Fibroblast of skin of right biceps (primary cell): ENCODE measurements at regions not wholly inside any gene's neighbourhood (a gene's known extent, or its start where the extent isn't known, plus 50 kb on each side); places are given as distances from the start of the nearest gene placed in this dataset.
A peak's percentile ranks its signal among the peaks of the same experiment; 100 is the strongest.

Experiments
- DNase-seq: peaks from one replicate; pipeline ENCODE4 v3.0.0-alpha.2; 2013

DNA sequence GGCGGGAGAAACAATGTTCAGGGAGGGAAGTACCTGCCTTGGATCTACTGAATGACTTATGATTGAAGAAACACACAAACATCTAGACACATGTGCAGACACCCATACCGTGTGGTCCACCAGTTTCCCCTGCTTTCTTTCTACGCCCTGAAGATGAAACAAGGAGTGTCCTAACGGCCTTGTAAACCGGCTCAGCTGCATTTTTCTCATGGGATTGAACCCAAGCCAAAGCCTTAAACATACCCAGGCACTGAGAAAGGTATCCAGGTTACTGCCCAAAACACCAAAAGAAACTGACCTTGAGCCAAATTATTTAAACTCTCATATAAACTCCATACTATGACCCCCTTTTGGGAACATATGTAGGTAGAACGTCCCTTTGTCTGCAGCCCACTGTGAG, 630.0 kb upstream of the RGS18 start:
- DNase-seq, result no peak

DNA sequence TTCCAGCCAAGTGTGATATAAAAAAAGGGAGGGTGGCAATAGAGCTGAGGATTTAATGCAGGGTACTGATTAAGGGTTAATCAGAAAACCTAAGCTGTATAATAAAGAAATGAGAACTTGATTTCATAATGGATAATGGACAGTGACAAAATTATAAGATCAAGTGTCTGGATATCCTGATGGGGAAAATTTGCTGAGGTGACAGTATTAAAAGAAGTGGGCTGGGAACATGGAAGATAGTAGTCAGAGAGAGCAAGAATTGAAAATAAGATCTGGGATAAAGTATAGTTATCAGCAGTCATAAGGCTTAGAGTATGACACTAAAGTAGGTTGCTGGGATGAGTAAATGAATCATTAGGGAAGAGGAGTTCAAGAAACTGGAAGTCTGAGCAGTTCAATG, 627.3 kb upstream of the RGS18 start:
- no peak for DNase-seq

DNA sequence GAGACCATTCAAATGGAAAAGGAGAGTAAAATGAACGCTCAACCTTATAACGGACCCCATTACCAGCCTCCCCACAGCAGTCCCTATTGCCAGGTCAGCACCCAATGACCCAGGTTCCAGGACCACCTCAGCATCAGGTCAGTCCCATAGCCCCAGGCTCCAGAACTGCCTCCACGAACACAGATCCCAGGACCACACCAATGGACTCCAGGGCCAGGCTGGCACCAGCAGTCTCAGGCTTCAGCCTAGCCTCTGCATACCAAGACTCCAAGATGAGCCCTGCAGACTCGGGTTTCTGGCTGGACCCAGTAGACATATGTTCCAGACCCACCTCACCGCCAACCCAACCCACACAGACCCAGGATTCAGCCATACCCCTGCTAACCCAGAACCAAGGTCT, 625.0 kb upstream of the RGS18 start:
- no peak for DNase-seq

DNA sequence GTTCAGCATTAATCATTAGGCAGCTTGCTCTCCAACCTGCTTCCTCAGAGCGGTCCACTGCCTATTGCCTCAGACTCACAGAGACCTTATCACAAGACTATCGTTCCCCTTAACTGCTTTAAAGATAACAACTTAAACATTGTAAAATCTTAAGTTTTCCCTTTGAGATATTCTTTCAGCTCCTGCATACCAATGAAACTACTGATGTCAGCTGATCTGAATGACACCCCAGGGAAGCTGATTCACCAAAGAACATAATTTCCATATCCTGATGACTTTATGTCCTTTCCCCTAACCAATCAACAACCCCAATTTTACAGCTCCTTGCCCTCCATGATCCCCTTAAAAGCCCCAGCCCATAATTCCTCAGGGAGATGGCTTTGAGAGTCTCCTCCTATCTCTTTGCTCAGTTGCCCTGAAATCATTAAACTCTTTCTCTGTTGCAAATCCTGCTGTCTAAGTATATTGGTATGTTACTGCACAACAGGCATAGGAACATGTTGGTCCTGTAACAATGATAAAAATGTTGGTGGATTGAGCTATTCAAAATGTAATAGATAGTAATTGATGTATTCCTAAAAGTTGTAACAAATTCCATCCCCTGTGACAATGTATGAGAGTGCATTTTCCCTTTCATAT, 621.4 kb upstream of the RGS18 start:
- no peak for DNase-seq

DNA sequence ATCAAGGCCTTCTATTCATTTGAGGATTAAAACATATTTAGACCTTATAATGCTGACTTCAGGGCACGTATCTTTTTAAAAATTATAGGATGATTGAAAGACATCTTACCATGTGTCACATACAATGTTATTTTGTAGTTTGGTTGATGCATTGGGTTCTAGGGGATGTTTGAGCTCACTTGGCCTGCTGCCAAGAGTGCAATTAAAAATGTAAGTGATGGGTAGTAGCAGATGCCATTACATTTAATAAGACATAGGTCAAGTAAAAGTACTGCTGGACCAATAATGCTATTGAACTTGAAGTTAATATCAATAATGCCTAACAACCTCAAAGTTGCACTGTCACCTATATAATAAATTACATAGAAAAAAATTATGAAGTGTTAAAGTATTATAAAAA, 616.5 kb upstream of the RGS18 start:
- no peak for DNase-seq

DNA sequence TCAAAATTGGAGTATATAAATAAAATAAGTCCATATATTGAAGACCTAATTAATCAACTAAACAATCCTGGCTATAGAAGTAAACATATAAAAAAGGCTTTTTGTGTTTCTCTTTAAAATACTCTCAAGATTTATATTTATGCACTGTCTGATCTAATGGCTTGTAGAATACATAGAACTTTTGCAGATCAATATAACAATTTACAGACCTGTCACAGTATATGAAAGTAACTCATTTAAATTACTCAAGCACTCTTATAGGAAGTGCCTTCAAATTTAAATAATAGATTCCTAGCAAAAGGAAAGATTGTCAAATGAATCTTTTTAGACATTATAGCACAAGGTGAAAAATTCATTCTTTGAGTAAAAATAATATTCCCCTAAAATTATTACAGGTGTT, 615.8 kb upstream of the RGS18 start:
- no peak for DNase-seq

DNA sequence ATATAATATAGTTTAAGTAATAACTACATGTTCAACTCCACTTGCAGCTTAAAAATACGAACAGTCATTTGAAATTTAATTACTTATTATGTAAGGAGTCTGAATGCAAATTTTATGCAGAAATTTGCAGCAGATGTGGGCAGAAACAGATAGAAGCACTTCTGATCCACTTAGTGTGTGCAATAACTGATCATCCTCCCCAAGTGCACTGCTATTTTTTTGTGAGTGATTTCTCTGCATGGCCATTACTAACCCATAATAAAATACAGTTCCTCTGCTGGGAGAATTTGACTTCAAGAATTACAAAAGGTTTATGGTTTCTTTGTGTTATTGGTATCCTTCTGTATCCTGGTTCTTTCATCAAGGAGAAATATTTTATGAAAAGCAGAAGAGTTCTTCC, 611.5 kb upstream of the RGS18 start:
- no peak for DNase-seq

DNA sequence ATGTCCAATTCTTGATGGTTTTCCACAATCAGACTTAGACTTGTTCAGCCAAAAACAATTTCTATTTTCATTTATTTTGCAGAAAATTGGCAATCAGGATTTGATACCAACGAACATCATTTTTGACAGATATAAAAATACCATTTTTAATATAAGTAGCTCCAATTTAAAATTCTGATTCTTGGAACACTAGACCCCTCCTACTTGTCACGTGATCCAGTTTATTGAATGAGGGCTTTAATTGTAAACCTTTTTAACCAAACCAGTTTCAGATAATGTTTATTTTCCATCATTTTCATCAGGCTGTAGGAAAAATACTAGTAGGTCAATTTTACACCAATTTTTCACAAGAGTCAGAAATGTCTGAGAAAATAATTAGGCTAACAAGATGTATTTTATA, 607.2 kb upstream of the RGS18 start:
- DNase-seq, result no peak

DNA sequence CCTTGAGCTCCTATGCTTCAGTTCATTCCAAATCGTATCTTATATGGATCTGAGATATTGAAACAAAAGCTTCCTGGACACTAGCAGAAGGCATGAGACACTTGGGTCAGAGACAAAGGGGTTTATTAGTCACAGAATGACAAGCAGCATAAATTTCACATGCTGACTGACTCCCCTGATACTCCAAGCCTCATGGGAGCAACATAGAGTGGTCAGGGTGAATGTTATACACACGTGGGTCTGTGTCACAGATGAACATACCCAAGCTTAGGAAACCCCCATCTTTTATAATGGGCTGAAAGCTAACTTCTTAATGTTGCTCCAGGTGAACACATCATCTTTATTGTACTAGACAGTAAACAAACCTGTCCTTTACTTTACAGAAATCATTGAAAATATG, 599.9 kb upstream of the RGS18 start:
- no peak for DNase-seq

DNA sequence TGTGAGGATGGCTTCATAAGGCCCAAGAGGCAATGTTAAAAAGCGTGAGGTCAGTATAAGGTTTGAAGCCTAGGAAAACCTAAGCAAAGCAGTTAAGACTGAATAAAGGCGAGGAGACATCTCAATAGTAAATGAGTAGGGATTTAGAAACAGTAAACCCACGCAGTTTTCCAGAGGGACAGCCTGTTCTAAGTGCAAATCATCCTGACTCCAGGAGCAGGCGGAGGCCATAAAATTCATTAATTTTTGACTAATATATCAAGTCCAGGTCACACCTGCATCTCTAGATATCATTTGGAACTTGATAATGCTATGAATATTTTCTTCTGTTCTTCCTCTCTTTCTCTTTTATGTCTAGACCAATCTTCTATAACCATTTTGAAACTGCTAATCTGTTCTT, 597.0 kb upstream of the RGS18 start:
- no peak for DNase-seq

DNA sequence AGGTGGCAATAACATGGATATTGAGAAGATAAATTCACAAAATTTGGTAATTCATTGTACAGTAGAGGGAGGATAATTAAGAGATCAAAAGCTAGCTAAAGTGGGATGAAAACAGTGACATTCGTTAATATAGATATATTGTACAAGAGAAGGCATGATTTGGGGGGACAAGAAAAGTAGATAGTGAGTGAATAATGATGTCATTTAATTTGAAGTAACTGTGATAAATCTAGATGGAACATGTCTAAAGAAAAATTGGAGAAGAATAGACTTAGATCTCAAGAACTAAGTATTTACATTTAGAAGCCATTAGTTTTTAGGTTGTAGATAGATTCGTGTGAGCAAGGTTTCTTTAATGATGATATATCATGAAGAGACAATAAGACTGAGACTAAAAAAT, 594.0 kb upstream of the RGS18 start:
- no peak for DNase-seq

DNA sequence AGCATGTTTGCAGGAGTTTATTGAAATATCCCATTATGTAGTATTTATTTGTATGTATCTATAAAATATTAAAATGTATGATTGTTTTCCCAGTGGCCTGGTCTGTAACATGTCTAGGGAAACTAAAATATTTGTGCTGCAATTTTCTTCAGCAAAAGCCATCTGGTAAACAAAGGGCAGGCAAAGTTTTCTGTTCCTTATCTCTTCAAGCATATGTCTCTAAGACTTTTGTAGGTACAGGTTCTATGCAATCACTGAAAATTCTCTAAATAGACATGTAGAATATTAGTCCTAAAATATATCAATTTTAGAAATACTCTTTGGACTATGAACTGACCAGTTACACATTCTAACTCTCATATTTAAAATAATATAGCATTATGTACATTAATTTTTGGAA, 585.8 kb upstream of the RGS18 start:
- DNase-seq, result no peak

DNA sequence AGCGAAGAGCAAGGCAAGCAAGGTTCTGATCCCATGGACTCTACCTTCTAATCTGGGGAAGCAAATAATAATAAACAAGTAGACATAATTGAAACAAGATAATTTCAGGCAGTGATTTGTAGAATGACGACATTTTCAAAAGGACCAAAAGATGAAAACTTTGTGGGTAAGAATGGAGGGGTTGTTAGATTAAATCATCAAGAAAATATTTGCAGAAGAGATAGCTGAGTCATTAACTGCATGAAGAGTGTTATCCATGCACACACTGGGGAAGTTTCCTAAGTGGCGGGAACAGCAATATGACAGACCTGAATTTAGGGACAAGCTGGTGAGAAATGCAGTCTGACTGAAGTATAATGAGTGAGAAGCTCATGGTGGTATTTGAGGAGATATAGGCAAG, 583.1 kb upstream of the RGS18 start:
- DNase-seq, result peak; percentile 43

DNA sequence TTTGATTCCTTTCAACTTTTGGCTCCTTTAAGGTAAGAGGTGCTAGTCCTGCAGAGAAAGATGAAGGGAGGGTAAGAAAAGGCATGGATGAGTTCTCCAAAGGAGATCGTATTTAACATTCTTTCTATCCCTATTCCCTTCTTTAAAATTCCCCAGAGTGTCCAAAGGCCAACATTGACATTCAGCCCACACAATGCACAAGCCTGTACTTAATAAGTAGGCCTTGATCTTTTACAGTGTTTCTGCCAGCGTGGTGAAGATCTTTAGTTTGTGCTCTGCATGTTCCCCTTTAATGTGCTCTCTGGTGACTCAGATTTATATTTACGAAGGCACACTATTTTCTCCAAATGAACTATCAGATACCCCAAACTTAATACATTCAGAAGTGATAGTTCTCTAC, 582.5 kb upstream of the RGS18 start:
- no peak for DNase-seq

DNA sequence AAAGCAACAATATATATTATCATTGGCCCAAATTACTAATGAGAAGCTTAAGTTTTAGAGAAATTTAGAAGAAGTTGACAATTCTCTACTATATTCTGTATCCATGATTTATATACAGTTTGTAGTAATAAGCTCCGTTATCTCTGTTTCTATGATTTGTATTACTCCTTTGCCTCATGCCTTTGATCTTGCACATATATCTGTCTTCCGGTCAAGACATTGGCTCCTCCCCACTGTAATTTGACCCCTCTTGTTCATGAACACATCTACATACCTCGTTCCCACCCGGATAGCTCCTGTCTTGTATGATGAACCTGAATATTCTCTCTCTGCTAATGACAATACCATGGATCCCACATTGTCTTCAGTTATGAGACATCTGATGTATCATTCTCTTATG, 581.0 kb upstream of the RGS18 start:
- no peak for DNase-seq

DNA sequence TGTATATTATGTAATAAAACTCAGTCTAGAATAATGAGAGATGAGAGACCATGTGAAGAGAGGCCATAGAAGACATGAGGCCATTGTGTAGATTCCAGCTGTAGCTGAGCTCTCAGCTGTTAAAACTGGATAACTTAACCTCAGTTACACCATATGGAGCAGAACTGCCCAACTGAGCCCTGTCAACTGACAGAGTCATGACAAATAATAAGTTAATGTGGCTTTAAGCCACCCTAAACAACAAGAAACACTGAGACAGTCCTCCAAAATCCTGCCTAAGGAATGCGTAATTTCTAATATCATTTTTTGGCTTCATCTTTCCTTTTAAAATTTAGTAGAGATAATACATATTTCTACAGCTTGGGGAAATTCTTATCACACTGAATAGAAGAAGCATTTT, 580.0 kb upstream of the RGS18 start:
- DNase-seq, result no peak

DNA sequence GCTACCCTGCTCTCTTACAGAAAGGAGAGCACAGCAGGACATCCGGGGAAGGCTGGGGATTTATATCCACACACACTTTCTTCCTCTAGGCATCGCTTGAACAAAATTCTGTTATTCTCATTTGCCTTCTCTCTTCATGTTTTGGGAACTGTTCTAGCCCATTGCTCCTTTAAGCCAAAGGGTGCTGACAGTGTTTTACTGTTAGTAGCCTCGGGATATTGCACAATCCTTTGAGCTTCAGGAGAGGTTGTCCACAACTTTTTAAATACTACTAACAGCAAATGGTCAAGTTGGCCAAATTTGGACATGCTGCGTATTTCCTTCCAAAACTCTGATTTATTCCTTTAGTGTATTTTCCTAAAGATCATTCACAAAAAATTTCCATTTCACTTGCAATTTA, 579.2 kb upstream of the RGS18 start:
- DNase-seq, result no peak

DNA sequence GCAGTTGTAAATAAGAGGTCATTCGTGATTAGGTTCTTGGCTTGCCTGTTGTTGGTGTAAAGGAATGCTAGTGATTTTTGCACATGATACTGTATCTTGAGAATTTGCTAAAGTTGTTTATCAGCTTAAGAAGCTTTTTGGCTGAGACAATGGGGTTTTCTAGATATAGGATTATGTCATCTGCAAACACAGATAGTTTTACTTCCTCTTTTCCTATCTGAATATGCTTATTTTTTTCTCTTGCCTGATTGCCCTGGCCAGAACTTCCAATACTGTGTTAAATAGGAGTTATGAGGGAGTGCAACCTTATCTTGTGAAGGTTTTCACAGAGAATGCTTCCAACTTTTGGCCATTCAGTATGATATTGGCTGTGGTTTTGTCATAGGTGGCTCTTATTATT, 576.1 kb upstream of the RGS18 start:
- no peak for DNase-seq

DNA sequence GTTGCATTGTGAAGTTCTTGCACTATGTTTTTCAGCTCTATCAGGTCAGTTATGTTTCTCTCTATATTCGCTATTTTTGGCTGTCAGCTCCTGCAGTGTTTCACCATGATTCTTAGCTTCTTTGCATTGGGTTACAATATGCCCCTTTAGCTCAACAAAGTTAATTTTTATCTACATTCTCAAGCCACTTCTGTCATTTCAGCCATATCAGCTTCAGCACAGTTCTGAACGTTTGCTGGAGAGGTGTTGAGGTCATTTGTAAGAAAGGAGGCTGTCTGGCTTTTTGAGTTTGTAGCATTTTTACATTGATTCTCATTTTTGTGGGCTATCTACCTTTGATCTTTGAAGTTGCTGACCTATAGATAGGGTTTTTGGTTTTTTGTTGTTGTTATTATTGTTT, 573.2 kb upstream of the RGS18 start:
- DNase-seq, result no peak

DNA sequence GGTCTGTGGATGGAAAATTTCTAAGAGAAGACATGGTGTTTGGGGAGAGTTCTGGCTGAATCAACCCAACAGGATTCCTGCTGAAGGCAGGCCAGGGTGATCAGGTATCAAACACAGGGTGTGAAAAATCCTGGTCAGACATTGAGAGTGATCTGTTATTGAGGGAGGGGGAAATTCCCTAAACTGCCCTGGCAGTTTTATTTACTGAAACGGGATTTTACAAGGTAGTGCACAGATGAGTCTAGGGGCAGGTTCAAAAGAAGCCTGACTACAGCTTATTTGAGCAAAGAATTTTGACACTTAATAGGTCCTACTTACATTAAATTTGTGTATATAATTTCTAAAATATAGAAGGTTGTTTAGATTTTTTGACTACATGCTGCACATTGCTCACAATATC, 569.4 kb upstream of the RGS18 start:
- DNase-seq, result no peak

DNA sequence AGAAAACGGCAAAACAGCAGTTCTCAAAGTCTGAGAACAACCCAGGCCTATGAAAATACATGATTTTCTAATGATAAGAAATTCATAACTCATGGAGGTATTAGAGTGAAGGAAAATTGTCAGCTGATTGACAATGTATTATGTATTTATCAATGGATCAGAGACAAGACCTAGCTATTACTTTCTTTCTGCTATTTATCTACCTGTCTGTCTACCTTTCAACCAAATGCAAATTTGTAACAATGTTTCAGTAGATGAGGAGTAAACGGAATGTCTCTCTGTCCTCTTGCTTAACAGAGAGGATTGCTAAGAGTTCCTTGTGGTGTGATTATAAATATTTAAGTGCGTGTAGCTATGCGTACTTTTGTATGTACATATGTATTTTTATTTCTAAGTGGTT, 568.7 kb upstream of the RGS18 start:
- no peak for DNase-seq

DNA sequence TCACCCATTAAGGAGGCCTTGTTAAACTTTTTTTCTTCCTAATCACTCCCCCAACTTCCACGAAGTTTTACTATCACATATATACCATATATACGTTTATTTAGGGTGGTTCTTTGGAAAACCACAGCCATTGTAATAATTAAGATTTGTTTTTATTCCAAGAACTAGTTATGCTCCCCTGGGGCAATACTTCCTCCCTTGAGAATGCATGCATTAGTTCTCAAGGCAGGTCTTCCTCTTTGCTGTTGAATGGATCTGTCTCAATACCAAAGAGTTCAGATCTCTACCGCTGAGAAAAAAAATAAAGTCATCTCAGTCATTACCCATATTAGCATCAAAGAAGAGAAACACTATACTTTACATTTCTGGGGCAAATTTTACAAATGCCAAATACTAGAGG, 567.7 kb upstream of the RGS18 start:
- DNase-seq, result no peak

DNA sequence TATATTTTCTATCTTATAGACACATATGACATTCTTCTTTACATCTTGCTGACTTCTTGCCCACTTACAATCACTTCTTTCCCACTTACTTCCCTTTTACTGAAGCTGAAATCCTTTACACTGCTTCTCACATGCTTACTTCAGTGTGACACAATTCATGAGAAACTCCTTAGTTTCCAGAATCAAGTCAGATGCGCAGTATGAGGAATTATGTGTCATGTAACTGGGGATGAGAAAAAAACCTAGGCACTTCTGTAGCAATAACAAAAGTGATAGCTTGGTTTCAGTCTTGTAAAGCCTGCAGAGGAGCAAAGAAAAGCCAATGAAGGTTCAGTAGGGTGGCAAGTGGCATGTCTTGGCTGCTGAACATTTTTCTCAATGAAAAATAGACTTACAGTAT, 566.2 kb upstream of the RGS18 start:
- no peak for DNase-seq

DNA sequence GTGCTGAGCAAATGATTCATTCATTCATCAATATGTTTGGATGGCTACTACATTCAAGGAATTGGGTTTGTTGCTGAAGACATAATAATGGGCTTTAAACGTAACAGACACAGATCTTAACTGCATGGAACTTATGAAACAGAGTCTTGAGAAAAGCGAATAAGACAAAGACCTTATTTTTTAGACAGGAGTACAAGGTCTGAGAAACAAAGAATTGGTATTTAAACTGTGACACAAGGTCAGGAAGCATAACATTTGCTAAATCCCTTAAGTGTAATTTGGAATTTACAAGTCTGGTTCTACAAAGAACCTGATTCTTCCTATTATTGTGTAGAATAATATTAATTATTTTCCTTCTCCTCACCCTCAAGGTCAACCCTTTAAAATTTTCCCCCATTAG, 565.4 kb upstream of the RGS18 start:
- DNase-seq, result no peak

DNA sequence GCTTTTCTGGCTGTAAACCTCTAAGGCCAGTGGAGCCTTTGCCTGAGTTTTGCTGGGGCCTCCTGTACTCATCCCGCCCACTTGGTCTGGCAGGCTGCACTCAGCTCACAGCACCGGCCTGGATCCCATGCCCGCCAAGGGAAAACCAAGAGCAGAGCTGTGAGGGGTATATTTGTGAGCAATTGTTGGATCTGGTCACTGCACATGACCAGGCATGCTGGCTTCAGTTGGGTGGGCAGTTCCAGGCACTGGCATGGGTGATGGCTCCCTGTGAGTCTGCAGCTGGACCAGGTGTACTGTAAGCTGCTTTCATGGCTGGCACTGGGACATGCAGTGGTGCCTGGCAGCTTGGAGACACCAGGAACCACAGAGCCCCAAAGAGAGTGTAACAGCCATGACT, 563.1 kb upstream of the RGS18 start:
- DNase-seq, result no peak

DNA sequence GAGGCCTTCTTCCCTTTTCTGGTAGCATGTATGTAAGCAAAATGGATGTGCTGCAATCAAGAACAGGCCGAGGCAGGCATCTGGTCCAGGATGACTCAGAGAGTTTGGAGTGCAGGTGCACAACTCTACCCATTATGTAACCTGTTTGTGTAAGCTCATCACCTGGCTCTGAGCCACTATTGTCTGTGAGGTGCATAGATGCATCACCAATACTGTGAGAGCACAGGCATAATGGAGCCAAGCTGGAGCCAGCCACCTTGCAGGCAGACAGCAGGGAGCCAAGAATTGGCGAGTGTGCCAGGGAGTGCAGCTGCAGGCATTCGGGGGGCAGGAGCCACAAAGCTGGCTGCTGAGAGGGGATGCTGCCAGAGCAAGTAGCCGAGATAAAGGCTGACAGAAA, 549.9 kb upstream of the RGS18 start:
- DNase-seq, result no peak
